ENCODE measurements at regions not wholly inside any gene's neighbourhood (a gene's known extent, or its start where the extent isn't known, plus 50 kb on each side); places are given as distances from the start of the nearest gene placed in this dataset.

GRCh38 chr3:17848102-17848501 is 105.7 kb upstream of the TBC1D5 start:
- H3K4me2 ChIP-seq (ENCODE audit: low read length) = no peak overlapping the region
- no peaks in the 10 kb centered on the region for H3F3A ChIP-seq (ENCODE audit: control insufficient read depth, insufficient read depth)
- no peaks in the 10 kb centered on the region for H3K4me1 ChIP-seq (ENCODE audit: control insufficient read depth, low read length)
- no peaks in the 10 kb centered on the region for H3K36me3 ChIP-seq (ENCODE audit: control insufficient read depth, low read length)
- H3K4me3 ChIP-seq (ENCODE audit: low read length) = no peak overlapping the region
- H3K9me3 ChIP-seq (ENCODE audit: control insufficient read depth, insufficient read depth, low read length) = no peaks in the 10 kb centered on the region
- TF ChIP-seq CTCF (IDR thresholded peaks at IDR 0.05; ENCODE audit: low read depth, low read length, poor library complexity, severe bottlenecking) (no peak), EZH2phosphoT487 (IDR thresholded peaks at IDR 0.05; ENCODE audit: borderline replicate concordance, low read length) (no peak)
- no peaks in the 10 kb centered on the region for H3K9me2 ChIP-seq (replicated peaks; ENCODE audit: control insufficient read depth, low read length)
- no peaks in the 10 kb centered on the region for H4K20me1 ChIP-seq (ENCODE audit: control insufficient read depth, insufficient read depth, low read depth, low read length)
- H3K79me2 ChIP-seq (ENCODE audit: control insufficient read depth, low read length) = no peaks in the 10 kb centered on the region
- no peaks in the 10 kb centered on the region for H3K27me3 ChIP-seq (ENCODE audit: control insufficient read depth, low read length)
- no peak overlapping the region for H3K27ac ChIP-seq (ENCODE audit: low read depth, low read length)

GRCh38 chr3:17847156-17847555 is 104.7 kb upstream of the TBC1D5 start:
- Histone ChIP-seq H3K9me2 (replicated peaks; ENCODE audit: control insufficient read depth, low read length) (no peaks in the 10 kb centered on the region), H3K9me3 (ENCODE audit: control insufficient read depth, insufficient read depth, low read length) (no peaks in the 10 kb centered on the region), H3K27me3 (ENCODE audit: control insufficient read depth, low read length) (no peaks in the 10 kb centered on the region), H3F3A (ENCODE audit: control insufficient read depth, insufficient read depth) (no peaks in the 10 kb centered on the region), H3K4me2 (ENCODE audit: low read length) (no peak overlapping the region), H4K20me1 (ENCODE audit: control insufficient read depth, insufficient read depth, low read depth, low read length) (no peaks in the 10 kb centered on the region), H3K36me3 (ENCODE audit: control insufficient read depth, low read length) (no peaks in the 10 kb centered on the region), H3K4me1 (ENCODE audit: control insufficient read depth, low read length) (no peaks in the 10 kb centered on the region), H3K27ac (ENCODE audit: low read depth, low read length) (no peak overlapping the region), H3K4me3 (ENCODE audit: low read length) (no peak overlapping the region), H3K79me2 (ENCODE audit: control insufficient read depth, low read length) (no peaks in the 10 kb centered on the region)
- TF ChIP-seq CTCF (IDR thresholded peaks at IDR 0.05; ENCODE audit: low read depth, low read length, poor library complexity, severe bottlenecking) (no peak), EZH2phosphoT487 (IDR thresholded peaks at IDR 0.05; ENCODE audit: borderline replicate concordance, low read length) (no peak)

- H3K36me3 ChIP-seq (ENCODE audit: control insufficient read depth, low read length) = no peaks in the 10 kb centered on the region
- no peaks in the 10 kb centered on the region for H3K27me3 ChIP-seq (ENCODE audit: control insufficient read depth, low read length)
- no peak overlapping the region for H3K4me2 ChIP-seq (ENCODE audit: low read length)
- H3K9me2 ChIP-seq (replicated peaks; ENCODE audit: control insufficient read depth, low read length) = no peaks in the 10 kb centered on the region
- no peak for TF ChIP-seq EZH2phosphoT487 (IDR thresholded peaks at IDR 0.05; ENCODE audit: borderline replicate concordance, low read length)
- no peak for TF ChIP-seq CTCF (IDR thresholded peaks at IDR 0.05; ENCODE audit: low read depth, low read length, poor library complexity, severe bottlenecking)
- H3F3A ChIP-seq (ENCODE audit: control insufficient read depth, insufficient read depth) = no peaks in the 10 kb centered on the region
- H4K20me1 ChIP-seq (ENCODE audit: control insufficient read depth, insufficient read depth, low read depth, low read length) = no peaks in the 10 kb centered on the region
- H3K9me3 ChIP-seq (ENCODE audit: control insufficient read depth, insufficient read depth, low read length) = no peaks in the 10 kb centered on the region
- no peaks in the 10 kb centered on the region for H3K4me1 ChIP-seq (ENCODE audit: control insufficient read depth, low read length)
- H3K27ac ChIP-seq (ENCODE audit: low read depth, low read length) = no peak overlapping the region
- H3K4me3 ChIP-seq (ENCODE audit: low read length) = no peak overlapping the region
- no peaks in the 10 kb centered on the region for H3K79me2 ChIP-seq (ENCODE audit: control insufficient read depth, low read length)
These were observed 104.0 kb upstream of the TBC1D5 start for GRCh38 chr3:17846466-17846865.
